HepG2 (cell line): ENCODE measurements at regions not wholly inside any gene's neighbourhood (a gene's known extent, or its start where the extent isn't known, plus 50 kb on each side); places are given as distances from the start of the nearest gene placed in this dataset.

ENCODE experiments used
- ATAC-seq: fragments of 200-7000 bp; cut with Tn5 transposase; 3 replicates; pipeline ENCODE4 v1.9.1; 2020; ENCODE audit warnings: mild to moderate bottlenecking, moderate library complexity
- BruUV-seq: library from RNA; stranded (reverse); fragments of 400-500 nt; replicated peaks from 2 replicates; lab custom pipeline; 2021; lab: Mats Ljungman, UMichigan
- CTCF ChIA-PET: fragments of 300-600 bp; formaldehyde crosslinking; extraction: SDS; loops from one replicate; lab custom pipeline; 2021; ENCODE audit warnings: low total read pairs, inconsistent platforms, low intra/inter-chr PET ratio; lab: Yijun Ruan, JAX
- POLR2A ChIA-PET: fragments of 350-600 bp; sonication (Branson Sonifier 250); formaldehyde crosslinking; loops from one replicate; lab custom pipeline; 2020; ENCODE audit warnings: antibody characterized with exemption, inconsistent platforms; lab: Yijun Ruan, JAX
- DNase-seq: peaks from one replicate; pipeline ENCODE4 v3.0.0-alpha.2; 2015; ENCODE audit warnings: low spot score
- FAIRE-seq: peaks from 3 replicates; lab custom pipeline; 2011; peaks lifted over from hg19 to GRCh38; lab: Jason Lieb, UNC
- H2AFZ ChIP-seq: one replicate; pipeline ENCODE4 v1.6.1; 2011; ENCODE audit warnings: low read length, inconsistent platforms
- H3K27ac ChIP-seq: fragments of 300-600 bp; 3 replicates; pipeline ENCODE4 v1.8.0; 2011; ENCODE audit warnings: mixed run types, mild to moderate bottlenecking, mixed read lengths, low read length, inconsistent platforms; ENCODE audit not compliant: insufficient read depth; ENCODE audit errors: extremely low read length
- H3K27me3 ChIP-seq, 2 experiments: fragments of 200-600 bp in 1 of 2; 2 replicates in 1 of 2; 3 replicates in 1 of 2; pipeline versions ENCODE4 v1.6.0 to v1.8.0; 2011; ENCODE audit warnings: low read length in 2 of 2, mild to moderate bottlenecking in 2 of 2, moderate library complexity in 2 of 2, inconsistent platforms in 1 of 2; ENCODE audit not compliant: insufficient read depth in 2 of 2, control insufficient read depth in 1 of 2
- H3K36me3 ChIP-seq, 2 experiments: fragments of 200-600 bp in 1 of 2; replicated peaks in 1 of 2; 2 replicates in 1 of 2; 3 replicates in 1 of 2; pipeline versions ENCODE4 v1.5.1 to v1.8.0; 2011; ENCODE audit warnings: low read length in 2 of 2, inconsistent platforms in 1 of 2; ENCODE audit not compliant: insufficient read depth in 2 of 2, control insufficient read depth in 1 of 2
- H3K4me1 ChIP-seq: 2 replicates; pipeline ENCODE4 v1.5.1; 2012; ENCODE audit warnings: low read length, inconsistent platforms; ENCODE audit not compliant: insufficient read depth
- H3K4me2 ChIP-seq: 2 replicates; pipeline ENCODE4 v1.6.0; 2011; ENCODE audit warnings: low read depth, low read length, inconsistent platforms
- H3K4me3 ChIP-seq, 3 experiments: fragments of 200-600 bp in 1 of 3; sonication (generic), shearing (Covaris generic) in 1 of 3; replicated peaks in 1 of 3; 2 replicates each; pipeline ENCODE4 v1.5.1; 2011 to 2016; ENCODE audit warnings: low read length in 3 of 3, inconsistent platforms in 2 of 3, low read depth in 2 of 3, mild to moderate bottlenecking in 2 of 3, control low read depth in 1 of 3, mixed read lengths in 1 of 3; ENCODE audit not compliant: insufficient read depth in 1 of 3
- H3K79me2 ChIP-seq: one replicate; pipeline ENCODE4 v1.6.1; 2011; ENCODE audit warnings: low read length, inconsistent platforms; ENCODE audit not compliant: insufficient read depth
- H3K9ac ChIP-seq: 2 replicates; pipeline ENCODE4 v1.6.0; 2011; ENCODE audit warnings: mild to moderate bottlenecking, low read depth, low read length, inconsistent platforms; ENCODE audit not compliant: insufficient read depth
- H3K9me3 ChIP-seq: 2 replicates; pipeline ENCODE4 v1.5.1; 2012; ENCODE audit warnings: mild to moderate bottlenecking, low read length
- H4K20me1 ChIP-seq: 2 replicates; pipeline ENCODE4 v1.6.0; 2011; ENCODE audit warnings: inconsistent platforms, mild to moderate bottlenecking, low read length, moderate library complexity; ENCODE audit not compliant: insufficient read depth
- EED ChIP-seq: sonication (generic); formaldehyde crosslinking; IDR thresholded peaks from 2 replicates; pipeline ENCODE4 v1.5.0; 2020; ENCODE audit warnings: mild to moderate bottlenecking, missing genetic modification reagents
- FIP1L1 ChIP-seq: fragments of 200-400 bp; formaldehyde crosslinking; IDR thresholded peaks from 2 replicates; pipeline ENCODE4 v1.6.1; 2018; ENCODE audit warnings: low read depth, mild to moderate bottlenecking, low read length, moderate library complexity, borderline replicate concordance; ENCODE audit not compliant: insufficient read depth
- TBX2 ChIP-seq: sonication (generic); formaldehyde crosslinking; IDR thresholded peaks from 2 replicates; pipeline ENCODE4 v1.5.0; 2020; ENCODE audit warnings: missing genetic modification reagents, mild to moderate bottlenecking, borderline replicate concordance
- ZMYM2 ChIP-seq: sonication (generic); formaldehyde crosslinking; IDR thresholded peaks from 2 replicates; pipeline ENCODE4 v1.8.0; 2022; ENCODE audit warnings: mild to moderate bottlenecking, missing genetic modification reagents
- ZNF260 ChIP-seq: sonication (generic); formaldehyde crosslinking; IDR thresholded peaks from 2 replicates; pipeline ENCODE4 v1.4.0; 2020; ENCODE audit warnings: missing genetic modification reagents, low read depth, mild to moderate bottlenecking, borderline replicate concordance
- ZNF543 ChIP-seq: sonication (generic); formaldehyde crosslinking; IDR thresholded peaks from 2 replicates; pipeline ENCODE4 v1.4.0; 2020; ENCODE audit warnings: mild to moderate bottlenecking, missing genetic modification reagents
- ZNF777 ChIP-seq: sonication (generic); formaldehyde crosslinking; IDR thresholded peaks from 2 replicates; pipeline ENCODE4 v1.4.0; 2020; ENCODE audit warnings: missing genetic modification reagents
- WGBS: methylation state at CpG from one replicate; pipeline ENCODE4 v1.1.6; 2017; ENCODE audit warnings: low lambda C conversion rate; 5-methylcytosine and 5-hydroxymethylcytosine counted together
- in situ Hi-C: cut with HindIII; loops from 2 replicates; pipeline ENCODE4 v1.10.0; 2017; ENCODE audit warnings: low pct_unique_long_range_greater_than_20kb; ENCODE audit not compliant: extremely low pct_ligation_motif_present
- intact Hi-C: fragments of 100-400 bp; cut with micrococcal nuclease; formaldehyde crosslinking; loops from one replicate; pipeline ENCODE4 v1.10.0; 2022; ENCODE audit not compliant: unreplicated experiment
- TF ChIP-seq, protein P1 (sequence below): sonication (generic); formaldehyde crosslinking; IDR thresholded peaks from 2 replicates; pipeline ENCODE4 v1.4.0; 2020; ENCODE audit warnings: missing genetic modification reagents

DNA sequence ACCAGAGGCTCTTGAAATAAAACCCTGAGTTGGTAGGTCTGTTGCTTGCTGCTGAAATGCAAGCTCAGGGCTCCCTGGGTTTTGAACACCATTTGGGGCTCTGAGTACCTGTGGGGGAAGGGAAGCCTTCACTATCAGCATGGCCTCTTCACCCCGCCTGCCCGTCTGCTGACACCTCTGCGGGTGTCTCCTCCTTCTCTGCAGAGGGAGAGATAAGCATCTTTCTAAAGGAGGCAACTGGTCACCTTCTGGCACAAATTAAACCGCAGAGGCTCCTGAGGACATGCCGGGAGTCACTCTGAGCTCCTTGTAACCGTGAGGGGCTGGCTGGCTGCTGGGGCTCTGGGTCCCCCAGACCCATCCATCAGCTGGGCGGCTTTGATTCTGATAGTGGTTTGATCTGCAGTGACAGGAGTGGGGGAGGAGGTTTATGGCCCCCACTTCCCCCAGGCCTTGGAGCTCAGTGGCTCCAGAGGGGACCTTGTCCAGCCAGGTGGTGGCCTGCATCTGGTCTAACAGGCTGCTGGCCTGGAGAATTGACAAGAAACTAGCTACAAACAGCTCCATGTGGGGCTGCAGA lies 123.5 kb downstream of the IRF8 start:
- Histone ChIP-seq H3K9me3 (peaks cover 20% of the 10 kb centered on the region), H3K36me3 (no peaks in the 10 kb centered on the region), H3K79me2 (no peaks in the 10 kb centered on the region), H2AFZ (no peak overlapping the region), H3K27me3 (peaks cover 5 to 11% of the 10 kb centered on the region in 2 experiments; a peak in 2 of 5 replicates), H3K9ac (no peak overlapping the region), H3K27ac (no peak overlapping the region)
- ATAC-seq (no peak), DNase-seq (no peak)
- no TSS peak for BruUV-seq
- intact Hi-C loops, result no loop called here
- no peak for TF ChIP-seq TBX2 (CRISPR knock-in tag)
- TF ChIP-seq FIP1L1, result no peak
- TF ChIP-seq, all 625 proteins: peak for 0
- Histone ChIP-seq H3K4me2 (no peak overlapping the region), H3K4me3 (no peak overlapping the region), H4K20me1 (no peaks in the 10 kb centered on the region), H3K4me1 (no peaks in the 10 kb centered on the region)
- ChIA-PET CTCF (no interaction called here), POLR2A (no interaction called here)
- WGBS, result 45% methylated on average over 5 of the region's 7 CpGs
- in situ Hi-C loops, result no loop called here
- no peak for FAIRE-seq

DNA sequence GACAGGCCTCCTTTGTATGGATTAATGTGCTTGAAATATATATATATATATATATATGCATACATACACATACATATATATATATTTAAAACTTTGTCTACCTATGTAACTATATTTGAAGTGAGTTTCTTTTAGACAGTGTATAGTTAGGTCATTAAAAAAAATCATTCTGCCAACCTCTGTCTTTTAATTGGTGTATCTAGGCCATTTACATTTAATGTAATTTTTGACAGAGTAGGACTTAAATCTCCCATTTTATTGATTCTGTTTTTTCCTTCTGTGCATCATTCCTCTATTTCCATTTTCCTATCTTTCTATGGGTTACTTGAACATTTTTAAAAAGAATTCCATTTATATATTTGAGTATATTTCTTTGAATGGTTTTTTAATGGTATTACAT lies 125.2 kb downstream of the IRF8 start:
- peaks cover 10 to 24% of the 10 kb centered on the region in 2 experiments; a peak in 4 of 5 replicates for H3K27me3 ChIP-seq
- ATAC-seq (no peak), FAIRE-seq (no peak), DNase-seq (no peak)
- intact Hi-C loops (no loop called here), in situ Hi-C loops (no loop called here)
- no peaks in the 10 kb centered on the region for H3K4me1 ChIP-seq
- peaks cover 17% of the 10 kb centered on the region for H3K9me3 ChIP-seq
- H3K36me3 ChIP-seq, result no peaks in the 10 kb centered on the region
- no peak overlapping the region for H3K4me2 ChIP-seq
- CTCF ChIA-PET, result no interaction called here
- BruUV-seq, result no TSS peak
- H4K20me1 ChIP-seq, result no peaks in the 10 kb centered on the region
- POLR2A ChIA-PET, result no interaction called here
- no peak overlapping the region for H3K27ac ChIP-seq
- H3K4me3 ChIP-seq, result no peak overlapping the region
- TF ChIP-seq ZMYM2 (CRISPR knock-in tag) (no peak), ZNF543 (CRISPR knock-in tag) (no peak), EED (no peak), ZNF260 (CRISPR knock-in tag) (no peak), ZNF777 (no peak)
- TF ChIP-seq, protein P1, sequence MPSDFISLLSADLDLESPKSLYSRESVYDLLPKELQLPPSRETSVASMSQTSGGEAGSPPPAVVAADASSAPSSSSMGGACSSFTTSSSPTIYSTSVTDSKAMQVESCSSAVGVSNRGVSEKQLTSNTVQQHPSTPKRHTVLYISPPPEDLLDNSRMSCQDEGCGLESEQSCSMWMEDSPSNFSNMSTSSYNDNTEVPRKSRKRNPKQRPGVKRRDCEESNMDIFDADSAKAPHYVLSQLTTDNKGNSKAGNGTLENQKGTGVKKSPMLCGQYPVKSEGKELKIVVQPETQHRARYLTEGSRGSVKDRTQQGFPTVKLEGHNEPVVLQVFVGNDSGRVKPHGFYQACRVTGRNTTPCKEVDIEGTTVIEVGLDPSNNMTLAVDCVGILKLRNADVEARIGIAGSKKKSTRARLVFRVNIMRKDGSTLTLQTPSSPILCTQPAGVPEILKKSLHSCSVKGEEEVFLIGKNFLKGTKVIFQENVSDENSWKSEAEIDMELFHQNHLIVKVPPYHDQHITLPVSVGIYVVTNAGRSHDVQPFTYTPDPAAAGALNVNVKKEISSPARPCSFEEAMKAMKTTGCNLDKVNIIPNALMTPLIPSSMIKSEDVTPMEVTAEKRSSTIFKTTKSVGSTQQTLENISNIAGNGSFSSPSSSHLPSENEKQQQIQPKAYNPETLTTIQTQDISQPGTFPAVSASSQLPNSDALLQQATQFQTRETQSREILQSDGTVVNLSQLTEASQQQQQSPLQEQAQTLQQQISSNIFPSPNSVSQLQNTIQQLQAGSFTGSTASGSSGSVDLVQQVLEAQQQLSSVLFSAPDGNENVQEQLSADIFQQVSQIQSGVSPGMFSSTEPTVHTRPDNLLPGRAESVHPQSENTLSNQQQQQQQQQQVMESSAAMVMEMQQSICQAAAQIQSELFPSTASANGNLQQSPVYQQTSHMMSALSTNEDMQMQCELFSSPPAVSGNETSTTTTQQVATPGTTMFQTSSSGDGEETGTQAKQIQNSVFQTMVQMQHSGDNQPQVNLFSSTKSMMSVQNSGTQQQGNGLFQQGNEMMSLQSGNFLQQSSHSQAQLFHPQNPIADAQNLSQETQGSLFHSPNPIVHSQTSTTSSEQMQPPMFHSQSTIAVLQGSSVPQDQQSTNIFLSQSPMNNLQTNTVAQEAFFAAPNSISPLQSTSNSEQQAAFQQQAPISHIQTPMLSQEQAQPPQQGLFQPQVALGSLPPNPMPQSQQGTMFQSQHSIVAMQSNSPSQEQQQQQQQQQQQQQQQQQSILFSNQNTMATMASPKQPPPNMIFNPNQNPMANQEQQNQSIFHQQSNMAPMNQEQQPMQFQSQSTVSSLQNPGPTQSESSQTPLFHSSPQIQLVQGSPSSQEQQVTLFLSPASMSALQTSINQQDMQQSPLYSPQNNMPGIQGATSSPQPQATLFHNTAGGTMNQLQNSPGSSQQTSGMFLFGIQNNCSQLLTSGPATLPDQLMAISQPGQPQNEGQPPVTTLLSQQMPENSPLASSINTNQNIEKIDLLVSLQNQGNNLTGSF (CRISPR knock-in tag), result no peak
- H3K9ac ChIP-seq, result no peak overlapping the region
- H2AFZ ChIP-seq, result no peak overlapping the region
- H3K79me2 ChIP-seq, result no peaks in the 10 kb centered on the region
